NCI-H2171 treated with DMSO at 0.1 percent for 48 hours (cell line): ENCODE measurements at regions not wholly inside any gene's neighbourhood (a gene's known extent, or its start where the extent isn't known, plus 50 kb on each side); places are given as distances from the start of the nearest gene placed in this dataset.

Experiments
- DNase-seq: peaks from one replicate; lab custom pipeline; 2025; lab: John Stamatoyannopoulos, UW

DNA sequence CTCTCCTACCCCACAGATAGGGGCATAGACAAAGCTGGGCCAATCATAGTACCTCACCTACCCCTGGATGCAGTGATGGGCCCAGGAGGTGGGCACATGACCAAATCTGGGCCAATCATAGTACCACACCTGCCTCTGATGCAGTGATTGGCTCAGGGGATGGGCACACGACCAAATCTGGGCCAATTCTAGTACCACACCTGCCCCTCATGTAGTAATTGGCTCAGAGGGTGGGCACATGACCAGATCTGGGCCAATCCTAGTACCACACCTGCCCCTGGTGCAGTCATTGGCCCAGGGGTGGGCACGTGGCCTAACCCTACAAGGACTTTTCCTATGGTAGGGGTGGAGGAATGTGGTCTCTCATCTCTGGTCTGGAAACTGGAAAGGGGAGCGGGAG, 56.9 kb upstream of the MEF2A start:
- DNase-seq: no peak

- DNase-seq: no peak
These were observed 55.9 kb upstream of the MEF2A start for GRCh38 chr15:99509686-99510461.

GRCh38 chr15:99511531-99511865, 54.3 kb upstream of the MEF2A start:
- DNase-seq: no peak

DNA sequence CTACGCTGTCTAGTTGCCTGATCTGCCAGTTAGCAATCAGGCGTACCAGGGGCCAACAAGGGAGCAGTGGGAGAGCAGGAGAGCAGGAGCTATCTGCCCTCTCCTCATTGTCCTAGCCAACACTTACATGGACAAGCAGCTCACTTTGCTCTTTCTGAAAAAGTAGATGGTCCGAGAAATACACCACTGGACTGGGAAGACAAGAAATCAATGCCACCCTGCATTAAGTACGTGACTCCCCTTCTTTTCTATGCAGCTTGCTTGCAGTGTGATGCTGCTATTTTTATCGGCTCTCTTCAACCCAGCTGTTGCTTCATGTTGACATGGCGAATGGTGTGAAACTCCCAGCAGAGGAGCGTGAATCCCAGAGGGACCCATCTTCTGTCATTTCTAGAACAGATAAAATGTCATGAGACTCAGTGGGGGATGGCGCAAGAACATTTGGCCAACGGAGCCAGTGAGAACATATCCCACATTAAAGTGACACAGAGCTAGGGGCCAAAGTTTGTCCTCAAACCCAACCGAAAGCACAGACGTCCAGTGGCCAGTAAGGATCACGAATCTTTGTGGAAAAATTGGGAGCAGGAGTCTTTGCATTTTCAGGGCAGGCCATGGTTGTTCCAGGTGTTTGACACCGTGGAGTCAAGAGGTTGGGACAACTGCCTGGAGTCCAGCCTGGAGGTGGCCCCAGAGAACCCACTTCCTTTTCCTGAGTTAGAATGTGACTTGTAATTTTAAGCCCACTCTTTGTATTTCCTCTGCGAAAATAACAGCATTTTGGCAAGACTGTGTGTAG, 53.7 kb upstream of the MEF2A start:
- peak; percentile 77 for DNase-seq

- no peak for DNase-seq
These were observed 51.5 kb upstream of the MEF2A start for GRCh38 chr15:99514306-99514705.
